ENCODE measurements at regions not wholly inside any gene's neighbourhood (a gene's known extent, or its start where the extent isn't known, plus 50 kb on each side); places are given as distances from the start of the nearest gene placed in this dataset.

GRCh38 chr4:54475546-54475945 lies 182.2 kb upstream of the KIT start (continued):
- TF ChIP-seq SRF (IDR thresholded peaks at IDR 0.05; ENCODE audit: low read depth in 2 of 2, low read length in 2 of 2) (no peak), E2F4 (IDR thresholded peaks at IDR 0.05; ENCODE audit: low read depth, low read length) (no peak), YY1 (IDR thresholded peaks at IDR 0.05; ENCODE audit: low read depth, low read length) (no peak), MXI1 (IDR thresholded peaks at IDR 0.05; ENCODE audit: low read depth, low read length) (no peak), NRF1 (conservative IDR thresholded peaks at IDR 0.05; ENCODE audit: low read depth, low read length) (no peak), ZNF274 (IDR thresholded peaks at IDR 0.05; ENCODE audit: insufficient read depth, insufficient read length) (no peak), SMAD1 (IDR thresholded peaks at IDR 0.05; ENCODE audit: low read depth, partially characterized antibody) (no peak)

GRCh38 chr4:54482529-54483200 lies 175.1 kb upstream of the KIT start:
- Histone ChIP-seq H3K36me3 (ENCODE audit: control insufficient read depth in 2 of 2, insufficient read depth in 2 of 2, low read length in 1 of 2) (no peaks in the 10 kb centered on the region), H3K27me3 (replicated peaks in 1 of 2; ENCODE audit: control insufficient read depth in 2 of 2, insufficient read depth in 2 of 2, low read length in 1 of 2) (no peaks in the 10 kb centered on the region), H3K4me3 (no peak overlapping the region), H3K27ac (ENCODE audit: control insufficient read depth, insufficient read depth) (no peak overlapping the region), H3K4me1 (ENCODE audit: control insufficient read depth, insufficient read depth, low read length) (no peaks in the 10 kb centered on the region), H3K9me3 (replicated peaks; ENCODE audit: control insufficient read depth, insufficient read depth, low read length) (no peaks in the 10 kb centered on the region), H2AFZ (ENCODE audit: control insufficient read depth, low read depth, low read length) (no peak overlapping the region), H3K79me2 (ENCODE audit: control insufficient read depth, insufficient read depth, low read length) (no peaks in the 10 kb centered on the region), H3K9ac (ENCODE audit: control insufficient read depth, insufficient read depth, low read length) (no peak overlapping the region), H4K20me1 (ENCODE audit: control insufficient read depth, insufficient read depth) (no peaks in the 10 kb centered on the region), H3K4me2 (ENCODE audit: control insufficient read depth, insufficient read depth) (no peak overlapping the region)
- ATAC-seq: no peak
- RAD21 ChIA-PET (ENCODE audit: unreplicated experiment): no interaction called here
- no peak for DNase-seq (ENCODE audit: low read depth, low spot score)
- in situ Hi-C loops (cut with MboI): no loop called here
- BruUV-seq (replicated peaks): no TSS peak
- no peak for TF ChIP-seq CEBPZ (IDR thresholded peaks at IDR 0.05; ENCODE audit: low read depth, low read length)
- TF ChIP-seq MAX (IDR thresholded peaks at IDR 0.05; ENCODE audit: low read depth, low read length): no peak
- TF ChIP-seq MTA2 (IDR thresholded peaks at IDR 0.05; ENCODE audit: low read depth): no peak
- no peak for TF ChIP-seq FOXK2 (IDR thresholded peaks at IDR 0.05)
- no peak for TF ChIP-seq JUNB (IDR thresholded peaks at IDR 0.05)
- TF ChIP-seq SIN3A (IDR thresholded peaks at IDR 0.05; ENCODE audit: low read depth, low read length): no peak
- no peak for TF ChIP-seq NRF1 (conservative IDR thresholded peaks at IDR 0.05; ENCODE audit: low read depth, low read length)
- TF ChIP-seq JUND (IDR thresholded peaks at IDR 0.05; ENCODE audit: low read depth, low read length): no peak
- no peak for TF ChIP-seq TCF3 (IDR thresholded peaks at IDR 0.05; ENCODE audit: borderline replicate concordance, insufficient read depth, low read depth, low read length)
- TF ChIP-seq HDGF (IDR thresholded peaks at IDR 0.05): no peak
- WGBS (ENCODE audit: insufficient coverage, insufficient replicate concordance, low lambda C conversion rate, missing lambda C conversion rate): 19% methylated on average over 6 of the region's 6 CpGs
- CTCF ChIA-PET: no interaction called here
- POLR2A ChIA-PET: no interaction called here
- SMC1A ChIA-PET (ENCODE audit: uncharacterized antibody, unreplicated experiment): no interaction called here
- FAIRE-seq: no peak
- intact Hi-C loops (cut with micrococcal nuclease; ENCODE audit: unreplicated experiment): no loop called here

Measured in GM12878 (cell line).